ENCODE measurements at regions not wholly inside any gene's neighbourhood (a gene's known extent, or its start where the extent isn't known, plus 50 kb on each side); places are given as distances from the start of the nearest gene placed in this dataset.
A peak's percentile ranks its signal among the peaks of the same experiment; 100 is the strongest.

- POLR2A ChIA-PET, result no interaction called here
- CTCF ChIA-PET, result interaction anchor here (1.4 kb wide), 1 partner anchor 19 kb away, joined by 5 read pairs; no protein-coding TSS in a partner anchor
- TF ChIP-seq, protein P1, sequence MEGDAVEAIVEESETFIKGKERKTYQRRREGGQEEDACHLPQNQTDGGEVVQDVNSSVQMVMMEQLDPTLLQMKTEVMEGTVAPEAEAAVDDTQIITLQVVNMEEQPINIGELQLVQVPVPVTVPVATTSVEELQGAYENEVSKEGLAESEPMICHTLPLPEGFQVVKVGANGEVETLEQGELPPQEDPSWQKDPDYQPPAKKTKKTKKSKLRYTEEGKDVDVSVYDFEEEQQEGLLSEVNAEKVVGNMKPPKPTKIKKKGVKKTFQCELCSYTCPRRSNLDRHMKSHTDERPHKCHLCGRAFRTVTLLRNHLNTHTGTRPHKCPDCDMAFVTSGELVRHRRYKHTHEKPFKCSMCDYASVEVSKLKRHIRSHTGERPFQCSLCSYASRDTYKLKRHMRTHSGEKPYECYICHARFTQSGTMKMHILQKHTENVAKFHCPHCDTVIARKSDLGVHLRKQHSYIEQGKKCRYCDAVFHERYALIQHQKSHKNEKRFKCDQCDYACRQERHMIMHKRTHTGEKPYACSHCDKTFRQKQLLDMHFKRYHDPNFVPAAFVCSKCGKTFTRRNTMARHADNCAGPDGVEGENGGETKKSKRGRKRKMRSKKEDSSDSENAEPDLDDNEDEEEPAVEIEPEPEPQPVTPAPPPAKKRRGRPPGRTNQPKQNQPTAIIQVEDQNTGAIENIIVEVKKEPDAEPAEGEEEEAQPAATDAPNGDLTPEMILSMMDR (IDR thresholded peaks at IDR 0.05; ENCODE audit: control extremely low read depth, extremely low read depth, low read depth, missing control alignments), result no peak
- DNase-seq (ENCODE audit: extremely low spot score), result peak; percentile 24
Measured at GRCh38 chr14:35480119-35480769, 53.7 kb upstream of the INSM2 start.

GRCh38 chr14:35482994-35483515, 50.9 kb upstream of the INSM2 start:
- ChIA-PET CTCF (no interaction called here), POLR2A (no interaction called here)
- DNase-seq (ENCODE audit: extremely low spot score), result no peak
- TF ChIP-seq, protein P1 (IDR thresholded peaks at IDR 0.05; ENCODE audit: control extremely low read depth, extremely low read depth, low read depth, missing control alignments), result no peak

Data from GM10248 (cell line).